HuH-7 (cell line): ENCODE measurements at regions not wholly inside any gene's neighbourhood (a gene's known extent, or its start where the extent isn't known, plus 50 kb on each side); places are given as distances from the start of the nearest gene placed in this dataset.

Experiments
- DNase-seq: peaks from one replicate; pipeline ENCODE4 v3.0.0; 2011; ENCODE audit warnings: low spot score

- no peak for DNase-seq
Observed at GRCh38 chr4:155616117-155616516, 50.5 kb upstream of the GUCY1A1 start.

- DNase-seq = no peak
Observed at GRCh38 chr4:155615081-155615887, 51.4 kb upstream of the GUCY1A1 start.

DNA sequence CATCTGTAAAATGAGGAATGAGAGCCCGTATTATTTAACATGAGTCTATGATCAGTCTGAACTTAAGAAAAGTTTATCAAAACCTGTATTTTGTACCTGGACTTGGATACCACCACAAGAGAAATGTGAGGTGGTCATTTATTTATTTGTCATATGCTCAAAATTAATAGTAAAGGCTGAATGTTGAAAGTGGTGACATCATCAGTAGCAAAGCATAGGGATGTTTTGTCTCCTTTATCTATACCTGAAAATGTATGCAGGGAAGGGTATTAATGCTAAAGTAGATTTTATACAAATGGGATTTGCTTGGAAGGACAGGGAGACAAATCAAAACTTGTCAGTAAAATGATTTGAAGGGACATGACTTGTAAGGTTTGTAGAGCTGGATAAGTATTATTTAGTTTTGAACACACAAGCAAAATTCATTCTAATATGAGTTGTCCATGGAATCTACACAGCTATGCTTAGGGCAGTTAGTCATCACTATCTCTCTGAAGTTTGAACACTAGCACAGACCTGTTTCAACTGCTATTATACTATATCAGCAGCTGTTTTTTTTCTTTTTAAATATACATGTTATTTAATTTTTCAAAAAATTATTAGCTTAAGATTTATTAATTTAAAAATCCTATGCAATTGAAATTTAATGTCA is 52.4 kb upstream of the GUCY1A1 start:
- DNase-seq = no peak

DNA sequence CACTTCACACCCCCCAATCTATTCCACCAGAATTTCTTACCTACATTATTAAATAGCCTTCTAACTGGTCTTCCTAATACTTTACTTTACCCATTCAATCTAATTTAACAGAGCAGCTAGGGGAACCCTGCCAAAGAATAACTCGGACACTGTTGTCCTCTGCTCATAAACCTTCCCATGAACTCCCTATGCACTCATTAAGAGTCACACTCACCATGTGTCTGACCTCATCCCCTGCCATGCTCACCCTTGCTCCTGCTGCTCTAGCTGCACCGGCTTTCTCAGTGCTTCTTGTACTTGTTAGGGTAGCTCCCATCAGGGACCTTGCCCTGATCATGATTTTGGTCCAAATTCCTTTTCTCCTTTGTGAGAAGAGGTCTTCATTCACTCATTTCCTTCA is 54.6 kb upstream of the GUCY1A1 start:
- no peak for DNase-seq

DNA sequence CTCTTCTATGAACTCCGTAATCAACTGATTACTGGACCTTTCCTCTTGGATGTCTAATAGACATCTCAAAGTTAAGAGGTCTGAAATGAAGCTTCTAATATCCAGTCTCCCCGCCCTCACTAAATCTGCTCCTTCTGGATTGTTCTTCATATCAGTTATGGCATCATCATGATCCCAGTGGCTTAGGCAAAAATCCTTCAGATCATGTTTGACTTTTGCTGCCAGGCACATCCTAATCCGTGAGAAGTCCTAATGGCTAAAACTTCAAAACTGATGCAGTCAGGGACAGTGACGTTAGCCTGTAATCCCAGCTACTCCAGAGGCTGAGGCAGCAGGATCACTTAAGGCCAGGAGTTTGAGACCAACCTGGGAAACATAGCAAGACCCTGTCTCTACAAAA is 55.1 kb upstream of the GUCY1A1 start:
- no peak for DNase-seq

- DNase-seq = no peak
Observed at GRCh38 chr4:155610143-155610542, 56.5 kb upstream of the GUCY1A1 start.

DNA sequence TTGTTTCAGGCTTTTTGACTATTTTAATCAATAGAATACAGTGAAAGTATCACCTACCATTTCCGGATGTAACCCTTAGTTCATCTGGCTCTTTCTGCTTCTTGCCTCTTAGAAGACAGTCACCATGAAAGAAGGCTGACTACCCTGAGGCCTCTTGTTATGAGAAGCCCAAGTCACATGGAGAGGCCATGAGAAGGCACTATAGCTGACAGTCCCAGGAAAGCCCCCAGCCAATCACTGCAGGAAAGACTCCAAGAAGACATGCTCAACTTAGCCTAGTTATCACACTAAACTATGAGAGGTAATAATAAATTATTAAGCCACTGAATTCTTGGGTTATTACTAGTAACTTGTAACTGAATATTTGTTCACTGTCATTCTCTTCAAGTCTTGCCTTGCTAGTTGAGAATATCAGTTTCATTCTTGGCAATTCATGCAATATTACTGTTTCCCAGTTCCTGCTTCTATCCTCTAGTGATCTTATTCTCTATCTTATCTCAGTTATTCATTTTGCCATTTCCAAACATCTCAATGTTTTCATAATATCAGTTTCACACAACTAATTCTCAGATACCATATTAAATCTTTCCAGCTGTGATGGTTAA is 57.1 kb upstream of the GUCY1A1 start:
- no peak for DNase-seq

- DNase-seq = no peak
Observed at GRCh38 chr4:155608225-155608885, 58.3 kb upstream of the GUCY1A1 start.

GRCh38 chr4:155607481-155607880 is 59.2 kb upstream of the GUCY1A1 start:
- no peak for DNase-seq

DNA sequence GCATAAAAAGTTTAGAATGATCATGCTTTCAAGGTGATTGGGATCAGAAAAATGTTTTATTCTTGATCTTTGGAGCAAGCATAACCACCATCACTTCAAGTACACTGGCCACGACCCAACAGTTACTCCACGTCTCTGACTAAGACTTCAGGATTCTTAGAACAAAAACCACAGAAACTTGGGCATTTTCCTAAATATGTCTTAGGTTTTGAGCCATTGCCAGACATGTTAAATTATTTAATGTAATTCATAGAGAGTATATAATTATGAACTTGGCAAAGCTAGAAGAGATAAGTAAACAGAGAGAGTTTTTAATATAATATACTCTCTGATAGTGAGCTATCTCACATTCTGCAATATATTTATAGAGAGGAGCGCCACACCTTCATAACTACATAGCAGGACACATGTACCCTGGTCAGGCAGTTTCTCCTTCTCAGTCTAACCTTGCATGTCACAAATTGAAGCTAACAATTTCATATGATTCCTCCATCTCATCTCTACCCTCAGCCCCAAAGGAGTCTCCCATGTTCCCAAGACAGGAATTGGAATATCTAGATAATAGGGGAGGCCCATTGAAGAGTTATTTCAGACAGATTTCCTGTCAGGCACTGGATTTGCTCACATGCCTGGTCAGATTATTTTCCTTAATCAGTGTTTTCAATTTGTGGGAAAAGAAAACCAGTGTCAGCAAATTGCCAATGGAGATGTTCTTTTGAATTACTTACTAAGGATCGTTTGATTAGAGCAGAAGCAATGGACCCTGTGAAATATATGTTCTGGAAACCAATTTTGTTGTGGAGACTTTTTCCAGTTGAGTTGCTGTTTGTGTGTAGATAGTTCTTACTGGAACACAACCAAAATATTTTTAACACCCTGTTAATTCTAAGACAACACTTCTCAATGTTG is 61.7 kb upstream of the GUCY1A1 start:
- no peak for DNase-seq

DNA sequence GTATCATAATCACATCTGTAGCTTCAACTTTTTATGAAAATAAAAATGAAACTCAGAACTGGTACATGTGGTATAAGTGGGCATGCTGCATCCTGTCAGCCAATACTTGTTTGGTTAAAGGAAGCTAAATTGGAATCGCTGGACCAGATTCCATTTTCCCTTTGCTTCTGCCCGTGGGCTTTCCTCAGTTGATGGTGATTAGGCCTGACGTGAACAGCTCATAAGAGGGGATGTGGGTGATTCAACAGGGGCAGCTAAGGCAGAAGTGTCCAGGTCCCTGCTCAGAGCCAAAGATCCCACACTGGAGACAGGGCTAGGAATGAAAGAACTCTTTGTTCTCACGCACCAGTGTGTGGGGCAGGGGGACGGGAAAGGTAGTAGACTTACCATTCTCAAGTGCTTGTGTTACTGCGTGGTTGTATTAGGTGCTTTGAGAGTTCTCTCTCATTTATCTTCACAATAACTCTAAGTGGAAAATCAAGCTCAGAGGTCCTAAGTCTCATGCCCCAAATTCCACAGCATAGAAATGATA is 63.2 kb upstream of the GUCY1A1 start:
- no peak for DNase-seq

DNA sequence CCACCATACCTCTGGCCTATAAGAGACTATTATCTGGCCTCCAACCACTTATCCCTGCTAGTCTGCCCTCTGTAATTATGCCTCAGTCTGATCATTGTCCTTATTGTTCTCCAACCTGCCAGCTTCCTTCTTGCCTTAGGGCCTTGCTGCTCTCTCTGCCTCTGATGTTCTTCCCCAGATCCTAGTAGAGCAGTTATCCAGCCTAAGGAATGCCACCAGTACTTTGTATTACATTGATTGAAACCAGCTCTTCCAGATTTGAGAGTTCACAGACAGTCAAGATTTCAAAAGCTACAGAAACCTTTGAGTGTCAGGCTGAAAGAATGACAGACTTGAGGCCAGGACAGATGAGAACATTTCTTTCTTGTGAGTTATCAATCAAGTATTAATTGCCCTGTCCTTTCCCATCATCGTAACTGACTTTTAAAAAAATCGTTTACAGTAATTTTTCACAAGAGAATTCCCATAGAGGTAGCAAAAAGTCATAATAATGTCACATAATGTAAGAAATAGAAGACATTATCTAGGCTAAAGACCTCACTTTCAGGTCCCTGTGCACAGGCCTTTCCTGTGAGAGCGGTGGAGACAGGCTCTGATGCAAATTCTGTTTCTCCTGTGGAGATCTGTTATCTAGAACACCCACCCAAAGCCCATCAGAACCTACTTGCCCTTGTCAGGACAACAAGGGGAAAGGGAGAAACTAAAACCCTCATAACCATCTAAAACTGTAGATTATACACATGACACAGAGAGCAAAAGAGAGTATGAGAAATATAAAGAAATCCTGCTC is 64.1 kb upstream of the GUCY1A1 start:
- no peak for DNase-seq

DNA sequence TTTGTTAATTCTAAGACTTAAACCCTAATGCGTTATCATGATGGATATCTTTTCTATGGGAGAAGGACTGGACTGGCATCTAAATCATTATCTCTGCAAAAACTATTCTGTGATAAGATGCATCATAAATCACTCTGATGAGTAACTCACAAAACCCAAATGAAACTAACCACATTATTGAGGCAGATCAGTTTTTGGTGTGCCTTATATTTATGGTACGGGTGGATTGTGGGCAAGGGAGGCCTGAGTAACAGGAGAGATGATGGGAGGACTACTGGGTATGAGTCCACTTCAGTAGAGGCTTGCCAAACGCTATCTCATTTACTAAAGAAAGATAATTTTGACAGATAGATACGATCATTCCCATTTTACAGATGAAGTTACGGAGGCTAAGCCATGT is 66.4 kb upstream of the GUCY1A1 start:
- DNase-seq = no peak

DNA sequence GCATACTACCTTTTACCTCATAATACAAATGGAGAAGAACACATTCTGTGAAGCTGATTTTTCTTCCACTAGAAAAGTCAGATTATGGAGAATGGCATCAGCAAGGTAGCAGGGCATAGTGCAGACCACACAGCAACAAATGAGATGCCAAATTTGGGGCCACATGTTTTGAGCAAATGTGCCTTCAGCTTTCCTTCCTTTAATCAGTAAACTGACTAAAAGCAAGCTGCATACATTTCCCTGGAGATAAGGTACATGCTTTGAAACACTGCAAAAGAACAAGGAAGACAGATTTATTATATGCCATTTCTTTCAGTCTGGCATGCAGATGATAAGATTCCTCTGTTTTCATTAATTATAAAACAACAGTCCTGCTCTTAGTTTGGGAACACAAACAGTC is 67.1 kb upstream of the GUCY1A1 start:
- no peak for DNase-seq

DNA sequence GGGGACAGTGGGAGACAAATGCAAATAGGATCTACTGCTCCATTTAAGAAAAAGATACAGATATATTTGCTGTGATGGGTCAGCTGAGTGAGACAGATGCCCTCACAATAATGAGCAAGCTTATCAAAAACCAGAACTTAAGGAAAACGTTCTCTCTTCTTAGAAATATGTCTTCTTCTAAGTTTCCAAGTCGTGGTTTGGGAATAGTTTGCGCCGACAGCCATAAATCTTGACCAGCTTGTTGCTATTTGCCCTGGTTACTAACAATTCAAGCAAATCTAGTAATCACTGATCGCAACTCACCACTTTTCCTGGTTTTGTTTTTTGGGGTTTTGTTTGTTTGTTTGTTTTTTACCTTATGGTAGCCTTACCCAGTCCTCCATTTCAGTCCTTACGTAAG is 67.6 kb upstream of the GUCY1A1 start:
- DNase-seq = no peak

DNA sequence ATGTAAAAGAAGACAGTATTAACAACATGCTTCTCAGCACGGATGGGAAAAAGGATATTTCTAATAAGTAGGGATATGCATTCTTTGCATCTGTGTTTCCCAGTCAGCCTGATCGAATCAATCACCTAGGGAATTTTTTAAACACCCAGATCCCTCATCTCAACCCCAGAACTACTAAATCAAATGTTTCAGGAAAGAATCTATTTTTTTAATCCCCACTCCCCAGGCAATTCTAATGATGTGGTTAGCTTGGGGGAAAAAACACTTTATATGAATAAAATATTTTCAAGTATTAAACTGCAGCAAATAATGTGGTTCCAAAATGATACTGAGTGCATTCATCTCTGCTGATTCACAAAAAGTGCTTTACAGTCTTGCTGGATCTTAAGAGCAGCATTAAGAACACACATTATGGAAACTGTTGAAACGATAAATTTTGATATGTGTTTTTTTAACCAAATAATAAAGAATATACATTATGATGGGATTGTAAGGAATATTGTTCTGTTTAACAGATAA is 68.7 kb upstream of the GUCY1A1 start:
- no peak for DNase-seq

DNA sequence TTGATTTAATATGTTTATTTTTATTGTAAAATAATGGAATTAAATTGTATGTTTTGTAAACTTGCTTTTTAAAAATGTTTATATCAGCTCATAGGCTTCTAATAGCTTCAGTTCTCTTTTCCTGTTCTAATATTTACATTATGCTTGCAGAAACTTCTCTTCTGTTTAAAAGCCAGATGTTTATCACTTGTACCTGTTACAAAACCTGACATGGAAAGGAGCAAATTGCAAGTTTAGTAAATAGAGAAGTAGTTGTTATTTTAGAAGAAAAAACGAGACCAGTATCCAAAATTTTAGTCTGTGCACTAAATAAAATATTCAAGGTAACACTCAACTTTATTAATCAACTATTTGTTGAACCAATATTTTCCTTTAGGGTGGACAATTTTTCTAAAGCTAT is 69.4 kb upstream of the GUCY1A1 start:
- no peak for DNase-seq

DNA sequence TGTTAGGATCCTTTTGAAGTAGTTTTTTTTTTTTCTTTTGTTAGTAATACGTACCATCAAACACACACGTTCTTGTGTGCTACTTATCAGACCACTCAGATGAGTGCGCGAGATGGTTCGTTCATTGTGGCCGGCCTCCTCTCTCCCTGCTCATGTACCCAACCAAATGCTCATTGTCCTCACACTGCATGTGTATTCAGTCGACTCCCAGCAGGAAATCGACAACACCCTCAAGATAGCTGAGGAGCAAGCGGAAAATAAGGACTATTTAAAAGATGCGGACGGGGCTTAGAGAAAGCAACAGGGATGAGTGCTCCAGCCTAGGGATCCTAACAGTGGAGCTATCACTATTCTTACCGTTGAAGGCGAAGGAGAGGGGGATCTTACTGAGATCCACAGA is 72.9 kb upstream of the GUCY1A1 start:
- no peak for DNase-seq

- DNase-seq = no peak
Observed at GRCh38 chr4:155592938-155593297, 73.7 kb upstream of the GUCY1A1 start.

- DNase-seq = no peak
Observed at GRCh38 chr4:155592179-155592937, 74.3 kb upstream of the GUCY1A1 start.
